Astrocyte of the spinal cord (primary cell): ENCODE measurements at regions not wholly inside any gene's neighbourhood (a gene's known extent, or its start where the extent isn't known, plus 50 kb on each side); places are given as distances from the start of the nearest gene placed in this dataset.
"Not testable (repeated sequence)": the region's sequence is repeated elsewhere in the genome, so short reads cannot be mapped to it uniquely, and the experiment has no call there.

Experiments used
- DNase-seq: peaks from one replicate; pipeline ENCODE4 v3.0.0; 2011; ENCODE audit warnings: low read depth, low spot score
- H3K4me3 ChIP-seq: 2 replicates; pipeline ENCODE4 v1.5.1; 2011; ENCODE audit warnings: low read depth, mild to moderate bottlenecking, low read length, moderate library complexity
- CTCF ChIP-seq: IDR thresholded peaks from 2 replicates; pipeline ENCODE4 v1.5.1; 2012; ENCODE audit warnings: low read depth, mild to moderate bottlenecking, low read length, inconsistent platforms
- in situ Hi-C: cut with HindIII; loops from 2 replicates; pipeline ENCODE4 v1.10.0; 2017; ENCODE audit warnings: low sequenced_read_pairs

- no peak for DNase-seq
- TF ChIP-seq CTCF, result no peak
- no peak overlapping the region for H3K4me3 ChIP-seq
- in situ Hi-C loops, result no loop called here
Measured at GRCh38 chr1:81725823-81726222, 74.9 kb upstream of the ADGRL2 start.

DNA sequence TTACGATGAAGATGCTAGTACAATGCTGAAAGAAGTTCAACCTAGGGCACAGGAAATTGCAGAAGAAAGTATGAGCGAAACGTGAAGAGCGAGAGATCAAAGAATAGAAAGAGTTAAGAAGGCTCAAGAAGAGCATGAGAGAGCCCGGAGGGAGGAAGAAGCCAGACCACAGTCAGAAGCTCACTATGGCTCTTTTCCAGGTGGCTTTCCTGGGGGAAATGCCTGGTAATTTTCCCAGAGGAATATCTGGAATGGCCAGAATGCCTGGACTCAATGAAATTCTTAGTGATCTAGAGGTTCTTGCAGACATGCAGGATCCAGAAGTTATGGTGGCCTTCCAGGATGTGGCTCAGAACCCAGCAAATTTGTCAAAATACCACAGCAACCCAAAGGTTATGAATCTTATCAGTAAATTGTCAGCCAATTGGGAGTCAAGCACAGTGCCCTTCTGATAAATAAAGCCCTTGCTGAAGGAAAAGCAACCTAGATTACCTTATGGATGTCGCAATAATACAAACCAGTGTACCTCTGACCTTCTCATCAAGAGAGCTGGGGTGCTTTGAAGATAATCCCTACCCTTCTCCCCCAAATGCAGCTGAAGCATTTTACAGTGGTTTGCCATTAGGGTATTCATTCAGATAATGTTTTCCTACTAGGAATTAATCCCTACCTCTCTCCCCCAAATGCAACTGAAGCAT is 78.0 kb upstream of the ADGRL2 start:
- in situ Hi-C loops, H3K4me3 ChIP-seq, DNase-seq: not testable (repeated sequence)

GRCh38 chr1:81720256-81720655 is 80.5 kb upstream of the ADGRL2 start:
- H3K4me3 ChIP-seq, in situ Hi-C loops, DNase-seq: not testable (repeated sequence)

DNA sequence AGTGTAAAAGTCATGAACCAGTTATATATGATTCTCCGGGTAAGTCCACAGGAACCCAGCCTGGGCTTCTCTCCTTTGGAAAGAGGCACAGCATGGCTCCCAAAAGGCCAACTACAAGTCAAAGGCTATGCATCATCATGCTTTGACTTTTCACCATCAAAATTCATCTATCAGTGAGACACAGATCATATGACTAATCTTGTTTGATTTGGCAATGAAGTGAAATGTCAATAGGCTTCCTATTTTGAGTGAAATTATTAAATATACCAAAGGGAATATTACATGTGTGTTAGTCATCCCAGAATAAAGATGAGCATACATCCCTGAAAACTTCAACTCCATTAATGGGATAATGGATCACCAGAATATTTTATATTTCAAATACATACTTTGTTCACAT is 83.5 kb upstream of the ADGRL2 start:
- peak; percentile 18 for DNase-seq
- TF ChIP-seq CTCF, result no peak
- in situ Hi-C loops, result no loop called here
- H3K4me3 ChIP-seq, result no peak overlapping the region

DNA sequence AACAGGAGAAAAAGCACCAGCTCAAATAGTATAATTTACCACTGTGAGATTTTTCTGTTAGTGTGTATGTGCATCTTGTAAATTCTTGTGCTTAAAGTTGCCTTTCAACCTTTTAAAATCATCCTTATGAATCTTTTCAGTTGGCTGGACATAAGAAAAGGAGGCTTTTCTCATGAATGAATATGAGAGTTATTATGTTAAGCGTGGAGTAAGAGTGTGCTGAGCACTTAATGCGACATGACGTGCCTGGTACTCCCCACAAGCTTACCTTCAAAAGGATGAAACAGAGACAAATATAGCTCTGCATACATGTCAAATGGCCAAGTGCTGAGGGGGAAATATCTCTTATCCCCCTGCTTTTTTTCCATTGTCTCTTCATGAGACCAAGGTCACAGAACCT is 85.3 kb upstream of the ADGRL2 start:
- in situ Hi-C loops, result no loop called here
- no peak overlapping the region for H3K4me3 ChIP-seq
- DNase-seq, result no peak
- TF ChIP-seq CTCF, result no peak

DNA sequence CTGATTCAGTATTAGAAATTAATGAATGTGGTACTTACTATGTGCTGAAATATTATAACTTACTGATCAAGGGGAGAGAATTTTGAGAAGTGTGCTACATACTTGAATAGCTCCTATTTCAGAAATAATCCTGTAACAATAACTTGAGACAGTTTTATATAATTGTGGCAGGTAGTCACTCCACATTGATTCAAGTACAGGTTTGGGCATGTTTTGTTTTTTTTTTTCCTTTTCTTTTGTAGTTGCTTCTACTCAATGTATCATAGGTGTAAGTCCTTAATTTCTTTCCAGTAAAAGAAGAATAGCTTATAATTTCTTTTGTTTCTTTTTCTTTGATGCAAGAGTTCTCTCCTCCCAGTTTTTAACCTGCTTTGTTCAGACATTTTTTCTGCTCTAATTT is 86.1 kb upstream of the ADGRL2 start:
- in situ Hi-C loops, result no loop called here
- DNase-seq, result no peak
- TF ChIP-seq CTCF, result no peak
- no peak overlapping the region for H3K4me3 ChIP-seq

GRCh38 chr1:81712425-81712824 is 88.3 kb upstream of the ADGRL2 start:
- no peak for DNase-seq
- TF ChIP-seq CTCF, result no peak
- H3K4me3 ChIP-seq, result no peak overlapping the region
- in situ Hi-C loops, result no loop called here

GRCh38 chr1:81710857-81711256 is 89.9 kb upstream of the ADGRL2 start:
- no peak for TF ChIP-seq CTCF
- in situ Hi-C loops, result no loop called here
- no peak overlapping the region for H3K4me3 ChIP-seq
- DNase-seq, result no peak
